Left forelimb (tissue), 1 donor: ENCODE measurements at regions not wholly inside any gene's neighbourhood (a gene's known extent, or its start where the extent isn't known, plus 50 kb on each side); places are given as distances from the start of the nearest gene placed in this dataset.
A peak's percentile ranks its signal among the peaks of the same experiment; 100 is the strongest.
"Not testable (repeated sequence)": the region's sequence is repeated elsewhere in the genome, so short reads cannot be mapped to it uniquely, and the experiment has no call there.

Experiments used
- DNase-seq: peaks from one replicate; pipeline ENCODE4 v3.0.0-alpha.2; 2018; ENCODE audit warnings: low spot score

GRCh38 chr2:21854938-21855337 is 731.2 kb downstream of the TDRD15 start:
- no peak for DNase-seq

GRCh38 chr2:21856708-21857107 is 732.9 kb downstream of the TDRD15 start:
- no peak for DNase-seq

GRCh38 chr2:21860907-21861306 is 737.1 kb downstream of the TDRD15 start:
- DNase-seq = no peak

GRCh38 chr2:21866316-21866715 is 742.5 kb downstream of the TDRD15 start:
- no peak for DNase-seq

- no peak for DNase-seq
These were observed 764.1 kb downstream of the TDRD15 start for GRCh38 chr2:21887881-21888280.

GRCh38 chr2:21890041-21890440 is 766.3 kb downstream of the TDRD15 start:
- no peak for DNase-seq

DNA sequence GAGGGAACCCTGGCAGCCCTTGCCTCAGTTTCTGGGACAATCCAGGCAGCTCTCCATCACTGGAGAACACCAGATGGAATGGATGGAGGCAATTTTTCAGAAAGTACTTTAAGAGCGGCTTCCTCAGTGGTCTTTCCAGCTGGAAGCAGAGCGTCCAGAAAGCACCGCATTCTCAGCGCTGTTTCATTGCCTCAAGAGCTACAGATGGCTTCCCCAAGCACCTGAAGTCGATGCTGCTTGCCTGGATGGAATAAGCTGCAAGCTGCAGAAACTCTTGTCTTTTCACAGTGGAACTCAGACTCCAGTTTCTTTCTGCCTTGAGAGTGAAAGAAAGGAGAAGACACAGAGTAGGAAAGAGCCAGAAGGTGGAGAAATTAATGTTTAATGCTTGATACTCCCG is 766.9 kb downstream of the TDRD15 start:
- no peak for DNase-seq

DNA sequence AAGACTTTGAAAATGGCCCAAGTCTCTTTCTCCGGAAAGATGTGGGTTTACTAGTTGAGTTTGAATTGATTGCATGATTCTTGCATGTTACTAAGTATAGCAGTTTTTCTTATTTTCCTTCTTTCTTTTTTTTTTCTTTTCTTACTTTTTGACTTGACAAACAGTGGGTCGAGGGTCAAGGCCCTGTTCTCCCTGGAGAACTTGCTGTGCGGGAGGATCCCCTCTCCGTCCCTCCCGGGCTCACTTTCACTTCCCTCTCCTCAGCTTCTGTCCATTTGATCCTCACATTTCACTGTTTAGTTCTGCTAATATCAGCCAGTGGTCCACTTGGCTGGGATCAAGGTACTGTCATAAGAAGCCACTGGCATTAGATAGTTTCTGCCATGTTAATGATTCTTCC is 767.4 kb downstream of the TDRD15 start:
- no peak for DNase-seq

DNA sequence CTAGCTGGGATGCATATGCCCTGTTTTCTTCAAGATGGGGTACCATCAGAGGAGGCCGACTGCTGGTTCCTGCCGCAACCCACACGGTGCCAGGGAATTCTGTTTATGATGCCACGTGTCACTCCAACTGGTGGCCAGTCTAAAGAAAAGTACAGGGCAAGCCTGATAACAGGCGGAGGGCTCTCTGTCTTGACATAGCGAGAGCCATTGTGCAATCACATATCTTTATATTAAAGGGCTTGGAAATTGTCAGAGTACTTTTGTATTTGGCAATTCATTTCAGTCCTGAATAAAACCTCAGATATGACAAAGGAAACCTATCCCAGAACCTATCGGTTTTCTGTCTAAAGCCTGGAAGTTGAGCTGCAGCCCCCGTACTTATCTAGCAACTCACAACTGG is 768.4 kb downstream of the TDRD15 start:
- DNase-seq = no peak

- no peak for DNase-seq
These were observed 771.4 kb downstream of the TDRD15 start for GRCh38 chr2:21895200-21895599.

GRCh38 chr2:21908712-21909380 is 785.1 kb downstream of the TDRD15 start:
- not testable (repeated sequence) for DNase-seq

- DNase-seq = no peak
These were observed 787.2 kb downstream of the TDRD15 start for GRCh38 chr2:21910832-21911507.

- no peak for DNase-seq
These were observed 788.6 kb downstream of the TDRD15 start for GRCh38 chr2:21912405-21912804.

GRCh38 chr2:21915201-21915600 is 791.4 kb downstream of the TDRD15 start:
- no peak for DNase-seq

DNA sequence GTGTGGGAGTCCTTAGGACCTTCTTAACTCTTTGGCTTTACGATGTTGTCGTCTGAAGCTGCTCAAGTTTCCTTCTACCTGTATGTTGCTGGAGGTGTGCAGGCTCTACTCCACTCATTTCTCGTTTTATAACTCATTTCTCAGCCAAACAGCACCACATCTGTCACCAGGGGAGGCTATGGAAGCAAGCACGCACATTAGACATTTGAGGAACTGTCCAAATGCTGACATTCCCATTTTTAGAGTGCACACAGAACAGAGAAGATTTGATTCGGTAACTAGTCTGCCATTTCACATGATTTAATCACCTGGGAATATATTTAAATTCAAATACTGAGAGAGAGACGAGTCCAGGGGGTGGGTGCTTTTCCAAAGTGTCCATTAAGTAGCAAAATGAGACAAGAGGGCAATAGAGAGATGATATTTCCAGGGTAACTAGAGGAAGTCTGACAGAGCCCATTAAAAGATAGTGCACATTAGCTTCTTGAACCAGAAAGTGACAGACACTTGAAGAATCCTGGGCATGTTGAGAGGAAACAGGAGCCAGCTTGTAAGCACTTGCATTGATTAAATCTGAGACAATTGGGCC is 793.3 kb downstream of the TDRD15 start:
- no peak for DNase-seq

GRCh38 chr2:21920721-21921120 is 797.0 kb downstream of the TDRD15 start:
- DNase-seq = no peak

- DNase-seq = no peak
These were observed 801.0 kb downstream of the TDRD15 start for GRCh38 chr2:21924640-21925285.

DNA sequence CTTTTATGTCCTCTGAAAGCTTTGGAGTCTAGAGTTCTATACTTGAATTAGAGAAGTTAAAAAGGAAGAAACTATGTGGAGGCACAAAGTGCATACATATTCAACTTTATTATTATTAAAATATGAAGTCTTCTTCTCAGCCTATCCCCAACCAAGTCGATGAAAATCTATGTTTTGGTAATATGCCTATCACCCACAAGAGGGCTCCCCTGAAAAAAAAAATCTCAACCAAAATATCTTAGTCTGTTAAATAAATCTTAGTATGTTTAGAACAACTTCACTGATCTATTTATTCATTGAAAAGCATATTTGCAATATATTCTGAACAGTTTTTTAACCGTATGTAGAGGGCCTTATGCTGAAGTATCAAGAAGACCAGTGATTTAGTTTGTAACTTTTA is 804.5 kb downstream of the TDRD15 start:
- DNase-seq = no peak

DNA sequence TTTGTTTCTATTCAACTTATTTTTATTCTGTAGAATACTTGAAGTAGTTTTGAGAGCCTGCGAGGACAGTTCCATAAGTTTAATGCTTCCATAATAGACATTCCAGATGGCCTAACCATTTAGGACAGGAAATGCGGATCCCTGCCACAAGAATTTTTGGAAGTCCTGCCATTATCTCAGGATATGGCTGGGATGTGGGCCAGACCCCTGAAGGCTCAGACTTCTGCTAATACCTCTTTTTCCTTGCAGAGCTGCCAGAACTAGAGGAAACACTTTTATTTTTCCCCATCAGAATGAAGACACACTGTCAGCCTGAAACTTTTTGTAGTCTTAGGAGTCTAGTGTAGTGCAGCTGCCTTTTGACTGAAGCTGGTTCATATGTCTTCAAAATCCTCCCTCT is 806.5 kb downstream of the TDRD15 start:
- DNase-seq = peak; percentile 80

DNA sequence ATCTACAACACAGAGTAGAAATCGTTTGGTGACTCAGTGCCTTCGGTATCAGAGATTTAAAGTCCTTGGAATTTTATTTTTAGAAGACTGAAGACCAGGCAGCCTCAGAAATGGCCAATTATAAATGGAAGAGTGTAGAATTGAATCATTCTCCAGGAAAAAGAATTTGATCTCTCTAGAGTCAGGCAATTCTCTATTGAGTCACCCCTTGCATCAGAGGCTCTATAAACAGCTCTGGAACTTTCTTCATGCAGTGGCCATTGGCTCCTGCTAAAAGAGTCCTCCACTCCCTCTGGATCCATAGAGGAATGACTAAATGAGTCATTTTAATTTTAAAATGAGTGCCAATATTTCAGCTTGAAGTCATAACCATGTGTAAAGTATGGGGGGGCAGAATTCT is 816.2 kb downstream of the TDRD15 start:
- no peak for DNase-seq

DNA sequence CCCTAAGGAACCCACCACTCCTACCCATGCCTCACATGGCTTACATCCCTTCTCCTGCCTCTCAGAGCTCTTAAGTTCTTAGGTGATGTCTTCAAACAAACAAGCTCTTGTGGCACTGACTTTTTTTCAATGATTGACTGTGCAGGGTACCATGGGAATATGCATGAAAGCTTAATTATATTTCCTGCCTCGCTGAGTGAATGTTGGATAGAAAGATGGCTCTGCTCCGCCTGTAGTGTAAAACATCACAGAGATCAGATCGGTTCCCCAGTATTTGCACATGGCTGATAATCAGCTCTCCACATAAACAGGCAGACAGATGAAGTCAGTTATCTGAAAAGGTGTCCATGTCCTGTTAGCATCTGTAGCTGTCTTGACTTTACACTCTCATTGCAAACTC is 820.8 kb downstream of the TDRD15 start:
- peak; percentile 53 for DNase-seq

GRCh38 chr2:21945658-21946057 is 821.9 kb downstream of the TDRD15 start:
- no peak for DNase-seq

- DNase-seq = no peak
These were observed 823.3 kb downstream of the TDRD15 start for GRCh38 chr2:21947046-21947445.
